Daoy (cell line): ENCODE measurements at regions not wholly inside any gene's neighbourhood (a gene's known extent, or its start where the extent isn't known, plus 50 kb on each side); places are given as distances from the start of the nearest gene placed in this dataset.
"Not testable (repeated sequence)": the region's sequence is repeated elsewhere in the genome, so short reads cannot be mapped to it uniquely, and the experiment has no call there.

Experiments used
- DNase-seq: peaks from one replicate; pipeline ENCODE4 v3.0.0-alpha.2; 2015; ENCODE audit warnings: low read depth

DNA sequence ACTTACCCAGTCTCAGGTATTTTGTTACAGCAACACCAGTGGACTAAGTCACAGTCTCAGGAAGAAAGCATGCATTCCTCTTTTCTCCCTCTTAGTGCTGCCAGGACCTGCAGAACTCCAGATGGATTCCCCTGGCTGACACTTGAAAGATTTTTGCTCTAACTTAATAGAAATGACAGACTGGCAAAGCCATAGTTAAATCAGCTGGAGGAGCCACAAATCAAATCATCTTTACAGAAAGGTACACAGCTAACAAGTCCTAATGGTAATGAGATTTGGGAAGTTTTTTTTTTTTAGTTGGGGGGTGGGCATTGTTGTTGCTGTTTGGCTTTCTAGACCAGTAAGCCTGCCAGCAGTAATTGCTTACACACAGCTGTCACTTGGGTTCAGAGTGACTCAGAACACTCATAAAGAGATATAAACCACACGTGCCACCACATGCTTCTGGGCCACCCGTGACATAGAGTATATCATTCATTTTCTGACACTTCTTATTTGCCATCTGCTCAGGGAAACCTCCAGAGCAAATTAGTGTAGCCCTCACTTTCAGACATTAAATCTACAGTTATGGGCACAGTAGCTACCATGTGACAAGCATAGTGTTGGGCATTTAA is 72.4 kb downstream of the FH start:
- DNase-seq = peak; percentile 7

DNA sequence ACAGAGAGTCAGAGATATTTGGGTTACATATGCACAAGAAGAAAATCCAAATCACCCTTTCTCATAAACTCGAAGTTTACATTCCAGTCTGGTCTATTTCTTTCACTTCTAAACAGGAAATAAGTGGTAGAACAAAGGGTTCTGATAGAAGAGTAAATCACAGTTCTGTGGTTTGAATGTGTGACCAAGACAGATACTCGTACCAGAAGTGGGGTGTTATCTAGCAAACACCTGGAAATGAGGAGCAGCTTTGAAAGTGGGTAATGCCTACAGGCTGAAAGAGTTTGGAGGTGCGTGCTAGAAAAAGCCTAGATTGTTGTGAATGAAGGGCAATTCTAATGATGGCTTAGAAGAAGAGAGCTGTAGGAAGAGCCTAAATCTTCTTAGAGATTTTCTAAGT is 74.7 kb downstream of the FH start:
- DNase-seq = no peak

DNA sequence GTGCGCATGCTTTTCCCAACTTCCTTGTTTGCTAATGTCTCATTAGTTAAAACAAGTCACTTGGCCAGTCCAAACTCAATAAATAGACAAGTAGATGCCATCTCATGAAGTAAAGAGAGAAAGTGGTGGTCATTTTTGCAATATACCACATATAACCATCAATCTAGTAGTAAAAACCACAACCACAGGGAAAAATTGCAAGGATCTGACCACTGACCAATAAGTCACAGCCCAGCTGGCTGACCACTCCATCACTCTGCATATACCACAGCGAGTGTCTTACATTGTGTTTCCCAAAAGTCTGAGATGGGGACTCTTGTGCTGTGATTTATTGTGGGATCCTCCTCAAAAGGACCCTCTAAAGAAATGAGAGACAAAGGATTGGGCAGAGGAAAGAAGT is 76.0 kb downstream of the FH start:
- no peak for DNase-seq

DNA sequence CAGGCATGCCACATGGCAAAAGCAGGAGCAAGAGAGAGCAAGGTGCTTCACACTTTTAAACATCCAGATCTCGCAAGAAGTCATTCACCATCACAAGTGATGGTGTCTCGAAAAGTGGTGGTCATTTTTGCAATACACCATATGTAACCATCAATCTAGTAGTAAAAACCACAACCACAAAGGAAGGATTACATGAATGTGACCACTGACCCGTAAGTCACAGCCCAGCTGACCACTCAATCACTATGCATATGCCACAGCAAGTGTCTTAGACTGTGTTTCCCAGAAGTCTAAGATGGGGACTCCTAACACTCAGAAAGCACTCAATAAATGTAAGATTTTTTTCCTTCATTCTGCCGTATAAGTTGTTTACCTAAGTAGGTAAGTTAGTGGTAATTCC is 76.9 kb downstream of the FH start:
- DNase-seq = no peak

DNA sequence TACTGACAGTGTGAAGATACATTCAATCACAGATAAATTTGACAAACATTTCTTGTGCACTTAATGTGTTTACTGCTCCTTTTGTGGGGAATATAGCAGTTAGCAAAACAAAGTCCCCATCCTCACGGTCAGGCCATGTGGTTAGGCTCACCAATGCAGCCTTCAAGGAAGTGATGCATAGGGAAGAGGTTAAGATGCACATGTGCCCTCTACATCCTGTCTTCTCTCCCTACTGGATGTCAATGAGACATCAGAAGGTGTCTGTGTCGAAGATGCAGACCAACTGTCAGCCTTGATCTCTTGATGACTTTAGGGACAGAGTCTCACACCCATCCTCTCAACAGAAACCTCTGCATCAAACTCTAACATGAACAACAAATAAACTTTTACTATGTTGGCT is 78.7 kb downstream of the FH start:
- no peak for DNase-seq

DNA sequence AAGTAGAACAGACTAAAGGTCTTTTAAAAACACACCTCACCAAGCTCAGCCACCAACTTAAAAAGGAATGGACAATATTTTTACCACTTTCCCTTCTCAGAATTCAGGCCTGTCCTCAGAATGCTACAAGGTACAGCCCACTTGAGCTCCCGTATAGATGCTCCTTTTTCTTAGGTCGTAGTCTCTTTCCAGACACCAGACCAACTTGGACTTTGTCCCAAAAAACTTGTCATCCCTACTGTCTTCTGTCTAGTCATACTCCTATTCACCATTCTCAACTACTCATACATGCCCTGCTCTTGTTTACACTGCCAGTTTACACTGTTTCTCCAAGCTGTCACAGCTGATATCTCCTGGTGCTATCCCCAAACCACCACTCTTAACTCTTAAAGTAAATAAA is 80.9 kb downstream of the FH start:
- not testable (repeated sequence) for DNase-seq

DNA sequence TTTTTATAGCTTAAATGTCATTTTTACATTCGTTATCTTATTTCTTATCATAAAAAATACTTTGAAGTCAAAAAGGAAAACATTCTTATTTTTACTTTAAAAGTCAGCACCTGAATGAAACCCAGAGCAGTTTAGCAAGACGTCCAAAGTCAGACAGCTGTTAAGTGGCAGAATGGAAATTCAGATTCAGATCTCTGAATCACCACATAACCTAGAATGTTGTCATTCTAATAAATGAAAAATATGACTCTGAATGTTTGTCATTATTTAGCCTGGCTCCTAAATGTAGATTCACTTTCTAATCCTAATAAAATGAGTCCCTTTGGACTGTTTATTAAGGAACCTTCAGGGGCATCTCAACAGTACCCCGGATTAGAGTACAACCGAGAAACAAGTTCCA is 75.2 kb upstream of the RGS7 start:
- no peak for DNase-seq

DNA sequence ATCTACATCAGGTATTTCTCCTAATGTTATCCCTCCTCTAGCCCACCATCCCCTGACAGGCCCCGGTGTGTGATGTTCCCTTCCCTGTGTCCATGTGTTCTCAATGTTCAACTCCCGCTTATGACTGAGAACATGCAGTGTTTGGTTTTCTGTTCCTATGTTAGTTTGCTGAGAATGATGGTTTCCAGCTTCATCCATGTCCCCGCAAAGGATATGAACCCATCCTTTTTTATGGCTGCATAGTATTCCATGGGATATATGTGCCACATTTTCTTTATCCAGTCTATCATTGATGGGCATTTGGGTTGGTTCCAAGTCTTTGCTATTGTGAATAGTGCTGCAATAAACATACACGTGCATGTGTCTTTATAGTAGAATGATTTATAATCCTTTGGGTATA is 68.1 kb upstream of the RGS7 start:
- DNase-seq = not testable (repeated sequence)

DNA sequence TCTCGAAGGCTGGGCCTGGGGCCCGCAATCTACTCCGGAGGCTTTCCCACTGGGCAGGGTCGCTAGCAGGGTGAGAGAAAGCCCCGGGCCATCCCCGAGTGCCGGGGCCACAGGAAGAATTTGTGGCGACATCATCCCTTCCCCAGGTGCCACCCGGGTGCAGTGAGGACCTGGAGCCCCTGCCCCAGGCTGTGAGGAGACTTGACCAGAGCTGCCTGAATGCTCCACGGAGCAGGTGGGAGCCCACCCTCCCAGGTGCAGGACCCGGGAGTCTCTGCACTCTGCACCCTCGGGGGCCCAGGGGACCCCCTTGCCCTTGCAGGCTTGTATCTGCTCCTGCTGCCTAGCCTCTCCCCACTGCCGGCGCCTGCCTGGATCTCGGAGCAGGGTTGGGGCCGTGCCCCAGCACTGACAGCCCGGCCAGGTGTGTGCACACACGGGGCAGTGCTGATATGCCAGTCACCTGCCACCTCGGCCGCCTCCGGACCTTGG is 67.5 kb upstream of the RGS7 start:
- no peak for DNase-seq

DNA sequence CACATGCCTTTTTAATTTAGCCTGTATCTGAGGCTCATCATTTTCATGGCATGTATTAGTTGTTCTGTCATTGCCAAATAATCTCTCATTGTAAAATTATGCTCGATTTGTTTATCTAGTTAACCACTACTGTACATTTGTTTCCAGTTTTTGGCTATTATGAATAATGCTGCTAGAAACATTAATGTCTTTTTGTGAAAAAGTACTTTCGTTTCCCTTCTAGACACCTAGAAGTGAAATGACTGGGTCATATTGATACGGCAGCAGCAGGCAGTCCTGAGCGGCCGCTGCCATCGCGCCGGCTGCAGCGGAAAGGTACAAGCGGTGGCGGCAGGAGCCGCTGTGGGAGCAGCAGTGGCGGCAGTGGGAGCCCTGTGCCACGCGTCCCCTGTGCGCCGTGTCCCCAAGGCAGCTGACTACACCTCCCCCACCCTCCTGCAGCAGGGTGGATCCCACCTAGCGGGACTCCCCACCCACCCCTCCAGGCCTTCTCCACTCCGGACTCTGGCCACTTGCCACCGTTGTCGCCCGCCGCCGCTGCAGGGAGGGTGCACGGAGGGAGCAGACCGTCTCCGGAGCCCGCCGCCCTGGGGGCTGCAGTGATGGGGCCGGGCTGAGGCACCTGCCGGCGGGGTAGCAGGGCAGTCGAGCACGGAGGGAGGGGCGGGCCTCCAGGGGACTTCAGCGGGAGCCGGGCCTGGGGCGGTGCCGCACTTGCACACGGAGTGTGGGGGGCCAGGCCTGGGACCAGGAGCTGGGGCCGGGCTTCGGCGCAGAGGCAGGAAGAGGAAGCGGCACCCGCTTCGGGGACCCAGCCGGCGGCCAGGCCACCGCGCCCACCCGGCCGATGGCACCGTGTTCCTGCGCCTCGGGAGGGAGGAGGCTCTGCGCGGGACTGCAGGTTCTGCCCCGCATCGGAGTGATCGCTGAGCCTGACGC is 66.8 kb upstream of the RGS7 start:
- DNase-seq = peak; percentile 55

DNA sequence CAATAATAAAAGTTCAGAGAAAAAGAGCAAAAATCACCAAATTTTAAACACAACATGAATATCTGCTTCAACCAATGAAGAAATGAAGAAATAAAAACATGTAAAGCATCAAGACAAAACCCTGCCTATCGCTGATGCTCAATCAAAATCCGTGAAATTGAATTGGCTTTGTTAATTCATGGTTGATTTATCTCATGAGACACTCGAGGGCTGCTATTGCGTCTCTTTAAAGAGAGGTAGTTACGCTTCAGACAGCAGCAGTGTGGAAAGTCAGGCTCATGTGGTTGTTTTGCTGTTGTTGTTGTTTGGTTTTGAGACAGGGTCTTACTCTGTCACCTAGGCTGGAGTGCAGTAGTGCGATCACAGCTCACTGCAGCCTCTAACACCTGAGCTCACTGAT is 65.5 kb upstream of the RGS7 start:
- no peak for DNase-seq

DNA sequence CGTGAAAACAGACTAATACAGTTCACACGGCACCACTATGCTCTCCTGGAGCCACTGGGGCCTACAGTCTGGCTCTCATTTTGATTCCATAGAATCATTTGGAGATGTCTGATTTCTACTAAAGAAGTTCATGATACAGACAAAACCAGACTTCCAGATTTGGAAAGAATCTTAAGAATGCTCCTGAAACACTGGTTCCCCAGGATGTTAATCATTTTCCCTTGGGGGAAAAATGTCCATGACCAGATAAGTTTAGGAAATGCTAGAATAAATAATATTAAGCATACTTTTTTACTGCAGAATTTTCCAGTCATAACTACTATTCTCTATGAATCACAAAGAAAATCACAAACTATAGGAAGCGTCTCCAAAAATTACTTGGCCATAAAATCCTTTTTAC is 63.0 kb upstream of the RGS7 start:
- DNase-seq = no peak

DNA sequence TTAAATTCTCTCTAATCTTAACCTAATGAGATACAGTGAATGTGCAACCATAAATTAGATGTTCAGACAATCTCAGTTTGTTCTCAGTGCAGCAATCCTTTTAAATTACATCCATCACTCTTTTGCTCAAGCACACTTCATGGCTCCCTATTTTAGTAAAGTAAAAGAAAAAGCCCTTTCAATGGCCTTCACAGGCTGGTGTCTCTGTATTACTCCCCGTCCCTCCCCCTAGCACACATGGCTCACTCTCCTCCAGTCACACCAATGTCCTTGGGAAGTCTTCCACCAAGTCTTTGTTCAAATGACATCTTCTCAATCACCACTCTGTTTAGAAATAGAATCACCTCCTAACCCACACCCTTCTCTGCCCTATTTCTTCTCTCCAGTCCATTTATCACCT is 60.3 kb upstream of the RGS7 start:
- no peak for DNase-seq

DNA sequence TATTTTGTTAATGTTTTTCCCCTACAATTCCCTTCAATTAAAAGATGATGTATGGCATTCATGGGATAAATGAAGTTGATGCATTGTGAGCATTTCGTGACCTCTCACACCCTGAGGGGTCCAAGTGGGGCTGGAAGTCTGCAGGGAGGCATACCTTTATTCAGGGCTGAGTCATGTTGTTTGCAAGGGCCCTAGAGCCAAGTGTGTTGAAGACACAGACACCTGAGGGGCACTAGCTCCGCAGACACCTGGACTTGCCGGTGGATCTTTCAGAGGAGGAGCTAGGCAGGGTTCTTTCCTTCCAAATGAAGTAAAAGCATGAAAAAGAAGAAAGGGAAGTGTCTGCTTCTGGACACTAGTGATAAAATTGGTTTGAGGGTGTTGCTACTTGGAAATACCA is 57.0 kb upstream of the RGS7 start:
- no peak for DNase-seq

DNA sequence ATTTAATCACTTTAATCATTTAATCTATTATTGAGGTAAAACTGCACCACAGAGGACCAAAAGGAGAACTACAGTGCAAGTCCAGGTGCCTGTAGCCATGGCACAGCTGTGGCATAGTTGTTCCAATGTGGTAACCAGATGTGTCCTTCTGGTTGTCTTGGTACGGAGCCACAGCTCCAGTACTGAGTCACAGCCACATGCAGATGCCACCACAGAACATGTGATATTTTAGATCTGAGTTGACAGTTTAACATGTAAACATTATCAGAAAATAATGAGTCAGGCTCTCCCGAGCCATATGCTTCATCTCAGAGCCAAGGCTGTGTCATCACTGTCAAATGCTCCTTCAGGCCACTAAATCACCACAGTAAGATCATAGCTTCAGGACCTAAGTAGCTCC is 56.4 kb upstream of the RGS7 start:
- peak; percentile 71 for DNase-seq

DNA sequence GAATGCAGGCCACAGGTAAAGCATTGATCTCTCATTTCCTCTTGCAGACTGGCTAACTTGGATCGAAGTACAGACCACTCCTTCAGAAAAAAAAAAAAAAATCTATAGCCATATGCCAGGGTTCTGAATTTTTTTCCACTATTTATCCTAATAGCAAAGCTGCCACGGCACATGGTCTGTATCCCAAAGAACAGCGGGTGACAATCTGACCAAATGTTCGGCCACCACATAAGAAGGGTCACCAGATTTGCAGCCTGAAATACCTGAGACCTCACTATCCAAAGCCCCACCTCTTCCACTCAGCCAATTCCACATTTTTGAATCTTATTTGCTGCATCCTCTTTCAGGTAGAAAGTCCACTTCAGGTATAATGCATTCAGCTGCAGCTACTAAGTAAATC is 55.6 kb upstream of the RGS7 start:
- no peak for DNase-seq

DNA sequence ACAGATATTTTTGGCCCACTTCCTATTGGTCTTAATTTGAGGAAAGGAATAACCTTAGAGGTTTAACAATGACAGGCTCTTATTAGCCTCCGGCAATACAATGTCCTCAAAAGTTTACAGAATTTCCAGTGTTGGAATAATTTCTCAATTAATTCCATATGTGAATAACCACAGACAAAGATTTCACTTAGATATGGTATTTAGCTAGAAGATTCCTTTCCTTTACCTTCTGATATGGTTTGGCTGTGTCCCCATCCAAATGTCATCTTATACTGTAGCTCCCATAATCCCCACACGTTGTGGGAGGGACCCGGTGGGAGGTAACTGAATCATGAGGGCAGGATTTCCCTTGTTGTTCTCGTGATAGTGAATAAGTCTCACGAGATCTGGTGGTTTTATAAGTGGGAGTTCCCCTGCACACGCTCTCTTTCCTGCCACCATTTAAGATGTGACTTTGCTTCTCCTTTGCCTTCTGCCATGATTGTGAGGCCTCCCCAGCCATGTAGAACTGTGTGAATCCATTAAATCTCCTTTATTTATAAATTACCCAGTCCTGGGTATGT is 54.9 kb upstream of the RGS7 start:
- peak; percentile 14 for DNase-seq

DNA sequence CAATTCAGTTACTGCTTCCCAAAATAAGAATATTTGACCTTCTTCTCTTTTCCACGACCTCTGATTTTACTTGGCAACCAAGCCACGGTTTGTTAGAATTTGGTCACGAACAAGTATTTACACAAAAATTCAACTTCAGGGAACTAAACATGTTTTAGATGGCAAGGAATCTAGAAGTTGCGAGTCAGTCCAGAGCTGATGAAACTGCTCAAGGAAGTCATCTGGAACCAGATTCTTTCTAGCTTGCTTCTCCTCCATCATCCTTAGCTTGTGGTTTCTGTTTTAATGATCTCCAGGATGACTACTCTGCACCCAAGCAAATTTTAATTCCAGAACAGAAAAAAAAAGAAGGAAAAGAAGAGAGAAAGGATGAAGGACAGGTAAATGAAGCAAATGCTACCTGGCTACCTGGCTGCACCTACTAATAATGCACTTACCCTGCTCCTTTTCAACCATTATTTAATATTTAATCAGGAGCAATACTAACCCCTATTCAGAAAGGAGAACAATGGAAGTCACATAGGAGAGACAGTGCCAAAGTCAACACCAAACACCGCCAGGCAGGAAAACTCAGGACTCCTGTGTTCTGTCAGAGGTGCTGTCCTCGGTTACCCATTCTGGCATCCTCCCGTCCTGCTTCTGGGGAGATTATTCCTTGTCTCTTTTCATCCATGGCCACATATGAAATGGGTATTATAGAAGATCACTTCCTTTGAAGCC is 54.2 kb upstream of the RGS7 start:
- no peak for DNase-seq

DNA sequence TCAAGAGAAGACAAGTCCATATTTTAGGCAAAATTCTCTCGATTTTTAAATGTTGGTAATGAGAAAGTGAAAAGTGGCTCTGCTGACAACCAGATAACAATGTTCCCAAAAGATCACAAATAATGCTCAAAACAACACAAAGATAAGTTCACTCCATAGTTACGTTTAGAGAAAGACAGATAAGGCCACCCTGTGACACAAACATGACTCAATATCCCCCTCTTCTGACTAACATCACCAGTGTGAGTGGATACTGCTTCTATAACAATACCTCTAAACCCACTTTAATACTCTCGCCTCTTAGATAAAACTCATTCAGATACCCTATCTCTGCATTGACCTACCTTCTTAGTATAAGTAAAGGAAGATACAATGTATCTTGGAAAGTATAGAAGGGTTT is 51.2 kb upstream of the RGS7 start:
- DNase-seq = peak; percentile 42
